GM11168 (cell line): ENCODE measurements at regions not wholly inside any gene's neighbourhood (a gene's known extent, or its start where the extent isn't known, plus 50 kb on each side); places are given as distances from the start of the nearest gene placed in this dataset.

Source experiments
- in situ Hi-C: fragments of 300-500 bp; cut with MboI; formaldehyde crosslinking; loops from one replicate; pipeline ENCODE4 v1.12.0; 2022; ENCODE audit warnings: low sequenced_read_pairs; ENCODE audit not compliant: unreplicated experiment

DNA sequence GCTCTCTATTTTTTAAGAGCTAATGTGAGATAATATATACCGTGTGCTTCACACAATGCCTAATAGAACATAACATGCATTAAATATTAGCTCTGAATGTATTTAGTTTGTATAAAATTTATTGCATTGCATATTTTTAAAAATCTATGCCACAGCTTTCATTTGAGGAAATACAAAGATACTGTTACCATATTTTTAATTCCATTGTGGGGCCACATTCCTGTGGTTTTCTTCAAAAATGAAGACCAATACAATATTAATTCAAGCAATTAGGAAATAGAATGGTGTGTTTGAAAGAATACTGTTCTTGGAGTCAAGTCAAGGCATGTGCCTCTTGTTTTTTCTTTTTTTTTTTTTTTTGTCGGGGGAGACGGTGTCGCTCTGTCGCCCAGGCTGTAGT lies 95.4 kb upstream of the CADPS start:
- in situ Hi-C loops: no loop called here

DNA sequence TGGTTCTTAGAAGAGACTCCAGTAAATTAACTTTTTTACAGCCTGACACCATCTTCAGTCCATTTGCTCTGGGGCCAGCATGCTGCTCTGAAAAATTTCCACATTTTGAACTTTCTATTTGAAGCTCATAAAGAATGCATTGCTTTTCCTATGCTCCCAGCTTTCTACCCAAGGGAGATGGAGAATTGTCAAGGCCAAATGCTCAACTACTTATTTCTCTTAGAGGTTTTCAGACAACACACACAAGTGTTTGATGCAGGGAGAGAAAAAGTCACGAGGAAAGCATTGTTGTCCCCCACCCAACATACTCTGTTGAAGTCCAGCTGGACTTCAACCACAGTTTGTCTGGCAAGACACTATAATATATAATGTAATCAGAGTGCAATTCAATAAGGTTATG lies 100.3 kb upstream of the CADPS start:
- in situ Hi-C loops: no loop called here

DNA sequence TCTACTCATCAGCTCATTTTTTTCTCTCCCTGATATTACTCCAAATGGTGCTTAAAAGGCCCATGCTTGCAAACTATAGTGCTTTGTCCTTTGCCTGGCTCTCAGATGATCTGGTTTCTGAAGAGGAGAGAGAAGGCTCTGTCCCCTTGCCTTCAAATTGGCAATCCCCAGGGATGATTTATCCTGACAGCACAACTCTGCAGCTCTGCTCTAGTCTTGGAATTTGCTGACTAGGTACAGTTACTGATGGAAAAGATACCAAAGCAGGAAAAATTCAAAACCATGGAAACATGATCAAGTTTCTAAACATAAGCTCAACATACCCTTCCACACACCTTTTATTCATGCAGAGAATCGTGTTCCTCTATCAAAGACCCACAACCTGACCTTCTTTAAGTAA lies 106.7 kb upstream of the CADPS start:
- in situ Hi-C loops: no loop called here

DNA sequence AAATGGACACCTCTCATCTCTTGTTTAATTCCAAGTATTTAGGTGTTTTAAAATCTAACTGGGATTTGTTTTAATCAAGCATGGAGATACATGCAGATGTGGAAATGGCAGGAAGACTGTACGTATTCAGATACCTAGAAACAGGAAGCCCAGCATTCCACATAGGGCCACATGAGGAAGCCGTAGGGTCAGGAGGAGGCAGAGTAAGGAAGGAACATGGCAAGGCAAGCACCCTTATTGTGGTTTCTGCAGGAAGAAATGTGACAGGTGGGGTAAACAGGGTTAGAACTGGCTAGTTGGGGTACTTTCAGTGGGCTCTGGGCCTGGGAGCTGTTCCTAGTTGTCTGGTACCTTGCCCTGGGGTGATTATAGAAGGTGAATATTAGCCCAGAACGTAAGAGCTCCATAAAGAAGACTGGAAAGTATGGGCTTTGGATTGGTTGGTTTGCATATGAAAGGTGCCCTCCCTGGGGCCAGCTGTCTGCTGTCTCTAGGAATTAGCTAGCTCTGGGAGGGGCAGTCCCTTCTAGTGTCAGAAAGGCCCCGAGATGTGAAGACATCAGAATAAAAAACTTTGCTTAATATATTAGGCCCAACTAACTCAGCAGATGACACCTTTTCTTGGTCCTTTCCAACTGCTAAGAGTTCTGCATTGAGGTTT lies 107.7 kb upstream of the CADPS start:
- in situ Hi-C loops: no loop called here

DNA sequence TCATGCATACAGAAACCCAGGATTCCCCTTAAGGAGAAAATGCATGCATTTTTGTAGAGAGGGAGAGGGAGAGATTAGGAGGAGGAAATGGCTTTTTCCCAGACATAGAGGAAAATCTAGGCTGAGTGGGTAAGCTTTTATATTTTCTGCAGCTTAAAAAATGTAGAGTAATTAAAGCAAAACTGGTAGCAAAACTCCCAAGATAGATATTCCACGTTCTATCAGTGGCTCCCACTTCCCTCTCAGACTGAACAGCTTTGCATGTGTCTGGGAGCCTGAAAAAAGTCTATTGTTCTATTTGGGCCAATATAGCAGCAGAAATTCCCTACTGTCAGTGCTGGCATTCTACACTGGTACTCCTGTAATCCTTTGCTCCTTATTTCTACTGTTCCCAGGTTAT lies 110.8 kb upstream of the CADPS start:
- in situ Hi-C loops: no loop called here

DNA sequence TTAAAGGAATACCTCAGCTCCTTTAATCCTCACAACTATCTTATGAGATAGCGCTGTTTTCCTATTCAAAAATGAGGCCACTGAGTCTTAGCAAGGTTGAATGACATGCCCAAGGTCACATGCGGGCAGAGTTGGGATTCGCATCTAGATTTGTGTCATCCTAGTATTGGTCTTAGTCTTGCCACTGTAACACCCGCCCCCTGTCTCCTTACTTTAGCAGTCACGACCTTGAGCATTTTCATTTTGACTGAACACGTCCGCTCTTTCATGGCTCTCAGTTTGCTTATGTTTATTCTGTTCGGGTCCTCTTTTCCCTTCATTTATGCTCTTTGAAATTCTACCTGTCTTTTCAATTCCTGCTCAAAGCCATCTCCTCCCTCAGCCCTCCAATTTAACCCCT lies 112.5 kb upstream of the CADPS start:
- in situ Hi-C loops: no loop called here

DNA sequence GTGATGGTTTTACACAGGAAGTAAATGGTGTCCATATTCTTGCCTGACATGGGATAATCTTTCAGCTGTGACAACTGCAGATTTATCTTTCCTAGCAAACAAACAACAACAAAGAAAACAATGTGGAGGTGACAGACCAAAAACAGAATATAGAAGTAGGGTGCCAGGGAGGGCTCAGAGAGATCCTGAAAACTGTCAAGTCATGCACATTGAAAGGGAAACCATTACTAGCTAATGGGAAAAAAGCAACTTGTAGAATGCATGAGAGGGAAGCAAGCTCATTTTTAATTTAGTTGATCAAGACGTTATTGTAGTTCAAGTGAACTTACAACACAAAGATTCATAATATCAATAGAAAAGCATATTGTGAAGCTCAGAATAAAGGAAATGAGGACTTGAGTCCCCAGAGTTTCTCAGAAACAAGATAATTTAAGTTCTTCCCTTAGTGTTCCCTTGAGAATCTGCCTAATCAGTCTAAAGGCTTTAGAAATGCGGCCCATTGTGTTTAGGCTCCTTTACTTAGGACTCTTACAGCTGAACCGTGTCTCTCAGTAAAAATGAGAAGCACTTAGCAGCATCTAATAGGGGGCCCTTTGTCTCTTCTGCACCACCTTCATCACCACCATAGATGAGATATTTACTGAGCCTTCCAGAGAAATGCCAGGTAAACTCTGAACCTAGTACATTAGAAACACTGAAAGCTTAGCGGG lies 115.6 kb upstream of the CADPS start:
- in situ Hi-C loops: no loop called here

DNA sequence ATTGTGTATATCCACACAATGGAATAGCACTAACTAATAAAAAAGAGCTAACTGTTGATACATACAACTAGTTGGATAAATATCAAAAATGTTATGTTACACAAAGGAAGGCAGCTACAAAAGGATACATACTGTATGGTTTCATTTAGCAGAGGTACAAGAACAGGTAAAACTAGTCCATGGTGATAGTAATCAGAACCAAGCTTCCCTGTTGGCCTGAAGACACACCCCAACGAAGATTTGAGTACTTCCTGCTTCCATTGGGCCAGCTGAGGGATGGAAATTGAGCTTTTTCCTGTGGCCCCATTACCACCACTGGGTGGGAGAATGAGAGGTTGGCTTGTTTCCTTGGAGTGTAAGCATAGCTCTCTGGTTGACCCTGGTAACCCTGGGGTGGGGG lies 117.3 kb upstream of the CADPS start:
- in situ Hi-C loops: no loop called here

DNA sequence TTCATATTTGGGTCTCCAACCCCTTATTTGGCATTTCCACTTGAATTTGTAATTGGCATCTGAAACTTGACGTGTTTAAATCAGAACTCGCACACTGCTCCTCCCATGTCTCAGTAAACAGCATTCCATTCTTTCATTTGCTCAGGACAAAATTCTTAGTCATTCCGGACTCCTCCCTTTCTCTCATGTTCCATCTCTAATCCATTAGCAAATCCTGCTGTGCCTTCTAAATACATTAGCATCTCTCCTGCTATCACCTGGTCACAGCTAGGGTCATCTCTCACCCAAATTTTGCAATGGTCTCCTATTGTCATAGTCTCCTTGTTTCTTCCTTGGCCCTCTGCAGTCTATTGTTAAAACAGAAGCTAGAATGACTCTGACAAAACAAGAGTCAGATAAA lies 119.9 kb upstream of the CADPS start:
- in situ Hi-C loops: no loop called here

DNA sequence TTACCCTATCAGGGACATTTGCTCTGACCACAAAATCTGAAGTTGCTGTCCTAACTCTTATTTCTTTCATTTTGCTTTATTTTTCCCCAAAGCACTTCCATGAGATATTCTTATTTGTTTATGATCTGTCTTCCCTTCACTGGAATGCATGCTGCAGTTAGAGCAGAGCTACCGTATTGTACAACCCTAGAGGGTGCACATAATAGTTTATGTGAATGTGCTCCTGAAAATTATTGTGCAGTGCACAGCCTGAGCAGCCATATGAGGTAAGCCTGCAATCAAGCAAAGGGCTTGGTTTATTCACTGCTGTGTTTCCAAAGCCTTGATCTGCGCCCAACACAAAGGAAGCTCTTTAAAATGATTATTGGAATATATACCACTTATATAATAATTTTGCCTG lies 120.3 kb upstream of the CADPS start:
- in situ Hi-C loops: no loop called here

DNA sequence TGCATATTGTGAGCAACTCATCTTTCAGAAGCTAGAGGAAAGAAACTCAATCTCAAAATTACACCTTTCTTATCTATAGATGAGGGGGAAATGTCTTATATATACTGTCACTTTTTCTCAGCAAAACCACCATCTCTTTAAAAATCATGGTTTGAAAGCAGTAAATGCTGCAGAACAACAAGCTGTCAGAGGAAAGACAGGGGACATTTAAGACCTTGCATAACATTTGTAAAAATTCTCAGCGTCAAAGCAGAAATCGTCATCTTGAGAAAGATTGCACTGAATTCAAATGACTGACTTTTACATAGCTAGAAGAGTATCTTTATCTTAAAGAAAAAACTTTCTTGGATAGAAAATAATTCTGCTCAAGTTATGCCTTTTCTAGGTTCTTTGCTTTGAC lies 122.2 kb upstream of the CADPS start:
- in situ Hi-C loops: no loop called here

DNA sequence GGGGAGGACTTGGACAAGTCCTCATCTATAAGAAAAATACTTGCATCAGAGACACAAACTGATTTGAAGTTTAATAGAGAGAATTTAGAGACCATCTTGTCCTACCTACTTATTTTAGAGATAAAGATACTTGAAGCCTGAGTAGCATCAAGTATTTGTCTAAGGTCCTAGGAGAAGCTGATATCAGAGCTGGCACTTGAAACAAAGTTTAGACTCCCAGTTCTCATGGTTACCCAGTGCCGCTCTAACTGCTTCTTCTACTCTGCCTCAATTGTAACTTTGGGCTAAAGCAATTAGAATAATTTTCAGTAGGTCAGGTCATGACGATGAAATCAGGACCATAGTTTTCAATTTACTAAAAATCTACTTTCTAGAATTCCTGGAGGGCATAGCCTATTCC lies 123.9 kb upstream of the CADPS start:
- in situ Hi-C loops: no loop called here

DNA sequence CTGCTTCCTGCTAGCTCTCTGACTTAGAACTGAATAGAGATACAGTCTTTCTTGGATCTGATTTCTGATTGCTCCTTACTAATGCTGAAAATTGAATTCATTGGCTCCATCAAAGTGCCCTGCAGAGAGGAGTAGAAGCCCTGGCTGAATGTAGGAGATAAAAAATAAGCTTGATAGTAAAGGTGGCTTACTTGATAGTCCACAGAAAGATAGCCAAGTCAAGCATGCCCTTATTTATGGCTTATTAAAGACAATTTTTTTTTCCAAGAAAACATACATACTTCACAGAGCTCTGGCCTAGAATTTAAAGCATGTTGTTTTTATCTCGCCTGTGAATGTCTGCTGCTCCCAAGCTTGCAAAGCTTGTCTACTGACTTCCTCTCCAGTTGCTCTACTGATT lies 124.6 kb upstream of the CADPS start:
- in situ Hi-C loops: no loop called here

DNA sequence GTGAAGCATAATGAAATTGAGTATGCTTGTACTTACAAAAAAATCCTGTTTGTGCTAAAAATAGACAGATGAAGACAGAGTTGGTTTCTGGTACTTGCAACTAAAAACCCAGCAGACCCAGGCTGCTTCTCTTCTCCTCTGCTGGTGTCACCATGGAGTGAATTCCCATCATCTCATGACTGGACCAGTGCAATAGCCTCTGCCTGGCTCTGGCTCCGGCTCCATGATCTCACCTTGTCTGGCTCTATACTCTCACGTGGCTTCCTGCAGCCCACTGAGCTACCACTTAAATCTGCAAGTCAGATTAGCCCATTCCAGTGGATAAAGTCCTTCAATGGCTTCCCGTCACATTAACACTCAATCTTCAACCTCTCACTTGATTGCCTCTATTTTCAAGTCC lies 129.2 kb upstream of the CADPS start:
- in situ Hi-C loops: no loop called here

DNA sequence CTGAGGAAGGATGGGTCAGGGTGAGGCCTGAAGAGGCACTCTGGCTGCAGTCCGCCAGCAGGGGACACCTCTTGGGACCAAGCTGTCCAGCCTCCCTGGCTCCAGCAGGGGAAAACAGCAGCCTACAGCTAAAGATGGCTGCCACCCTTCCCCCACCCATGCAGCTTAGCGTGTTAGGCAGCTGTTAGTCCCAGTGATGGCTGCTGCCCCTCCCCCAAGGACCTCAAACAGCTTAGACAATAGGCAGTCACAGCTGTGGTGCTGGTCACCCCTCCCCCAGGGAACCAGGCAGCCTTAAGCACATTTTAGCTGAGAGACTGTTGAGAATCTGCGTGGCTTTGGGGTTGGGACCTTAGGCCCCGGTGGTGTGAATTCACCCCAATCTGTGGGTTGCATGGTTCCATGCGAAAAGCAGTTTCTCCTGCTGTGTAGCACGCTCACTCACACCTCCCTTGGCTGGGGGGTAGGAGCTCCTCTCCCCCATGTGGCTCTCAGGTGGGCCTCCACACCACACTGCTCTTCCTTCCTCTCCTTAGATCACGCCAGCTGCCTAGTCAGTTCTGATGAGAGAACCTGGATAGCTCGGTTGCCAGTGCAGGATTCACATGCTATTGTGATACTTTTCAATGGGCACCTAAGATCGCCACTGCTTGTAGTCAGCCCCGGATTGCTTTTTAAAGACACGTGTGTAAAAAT lies 140.5 kb upstream of the CADPS start:
- in situ Hi-C loops: no loop called here

DNA sequence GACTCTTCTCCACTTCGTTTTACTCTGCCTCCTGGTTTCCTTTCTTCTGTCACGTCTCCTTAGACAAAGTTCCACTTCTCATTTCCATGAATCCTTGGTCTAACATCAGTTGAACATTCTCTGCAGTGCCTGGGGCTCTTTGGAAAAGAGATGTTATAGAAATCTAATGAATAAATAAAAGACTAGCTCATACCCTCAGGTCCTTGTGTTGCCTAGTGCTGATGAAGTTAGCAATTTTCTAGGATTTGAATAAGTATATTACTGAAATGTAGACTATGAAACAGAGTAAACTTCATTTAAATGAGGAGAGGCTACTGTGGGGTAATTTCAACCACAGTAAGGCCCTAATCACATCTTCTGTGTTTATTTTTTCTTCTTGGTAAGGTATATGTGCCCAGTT lies 146.9 kb upstream of the CADPS start:
- in situ Hi-C loops: no loop called here

DNA sequence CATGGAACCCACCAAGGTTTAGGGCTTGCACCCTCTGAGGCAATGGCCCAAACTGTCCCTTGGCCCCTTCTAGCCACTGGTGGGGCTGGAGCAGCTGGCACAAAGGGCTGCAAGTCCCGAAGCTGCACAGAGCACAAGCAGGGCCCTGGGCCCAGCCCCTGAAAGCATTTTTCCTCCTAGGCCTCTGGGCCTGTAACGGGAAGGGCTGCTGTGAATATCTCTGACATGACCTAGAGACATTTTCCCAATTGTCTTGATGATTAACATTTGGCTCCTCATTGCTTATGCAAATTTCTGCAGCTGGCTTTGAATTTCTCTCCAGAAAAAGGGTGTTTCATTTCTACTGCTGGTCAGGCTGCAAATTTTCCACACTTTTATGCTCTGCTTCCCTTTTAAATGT lies 151.5 kb upstream of the CADPS start:
- in situ Hi-C loops: no loop called here

DNA sequence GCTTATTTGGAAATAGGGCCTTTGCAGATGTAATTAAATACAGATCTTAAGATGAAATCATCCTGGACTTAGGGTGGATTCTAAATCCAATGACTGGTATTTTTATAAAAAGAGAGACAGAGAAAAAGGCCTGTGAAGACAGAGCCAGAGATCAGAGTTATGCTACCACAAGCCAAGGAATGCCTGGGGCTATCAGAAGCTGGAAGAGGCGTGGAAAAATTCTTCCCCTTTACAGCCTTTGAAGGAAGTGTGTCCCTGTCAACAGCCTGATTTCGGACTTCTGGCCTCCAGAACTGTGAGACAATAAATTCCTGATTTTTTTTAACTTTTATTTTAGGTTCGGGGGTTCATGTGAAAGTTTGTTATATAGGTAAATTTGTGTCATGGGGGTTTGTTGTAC lies 154.1 kb upstream of the CADPS start:
- in situ Hi-C loops: no loop called here

DNA sequence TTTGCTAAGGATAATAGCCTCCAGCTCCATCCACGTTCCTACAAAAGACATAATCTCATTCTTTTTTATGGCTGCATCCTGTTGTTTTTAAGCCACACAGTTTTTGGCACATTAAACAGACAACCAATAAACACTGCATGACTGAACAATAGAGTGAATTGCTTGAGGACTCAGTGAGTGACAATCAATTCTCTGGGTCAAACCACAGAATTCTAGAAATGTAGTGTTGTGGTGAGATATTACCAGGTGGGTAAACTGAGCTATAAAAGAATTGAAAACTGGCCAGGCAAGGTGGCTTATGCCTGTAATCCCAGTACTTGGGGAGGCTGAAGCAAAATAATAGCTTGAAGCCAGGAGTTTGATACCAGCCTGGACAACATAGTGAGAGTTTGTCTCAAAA lies 154.7 kb upstream of the CADPS start:
- in situ Hi-C loops: no loop called here

DNA sequence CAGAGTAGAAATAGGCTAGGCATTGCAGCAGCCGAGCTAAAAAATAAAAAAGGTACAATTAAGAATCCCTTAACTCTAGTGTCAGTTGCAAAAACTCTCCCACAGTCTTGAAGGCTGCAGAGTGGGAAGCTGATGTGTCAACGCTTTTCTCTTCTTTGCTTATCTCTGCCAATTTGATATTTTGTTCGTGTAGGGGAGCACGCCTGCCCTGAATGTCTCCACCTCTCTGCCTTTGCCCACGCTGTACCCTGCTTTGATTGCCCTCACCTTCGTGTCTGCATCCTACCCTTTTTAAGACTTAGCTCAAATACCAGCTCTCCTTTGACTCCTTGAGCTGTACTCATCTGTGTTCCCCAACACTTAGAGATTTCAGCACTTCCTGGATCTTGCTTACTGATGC lies 155.4 kb upstream of the CADPS start:
- in situ Hi-C loops: no loop called here

DNA sequence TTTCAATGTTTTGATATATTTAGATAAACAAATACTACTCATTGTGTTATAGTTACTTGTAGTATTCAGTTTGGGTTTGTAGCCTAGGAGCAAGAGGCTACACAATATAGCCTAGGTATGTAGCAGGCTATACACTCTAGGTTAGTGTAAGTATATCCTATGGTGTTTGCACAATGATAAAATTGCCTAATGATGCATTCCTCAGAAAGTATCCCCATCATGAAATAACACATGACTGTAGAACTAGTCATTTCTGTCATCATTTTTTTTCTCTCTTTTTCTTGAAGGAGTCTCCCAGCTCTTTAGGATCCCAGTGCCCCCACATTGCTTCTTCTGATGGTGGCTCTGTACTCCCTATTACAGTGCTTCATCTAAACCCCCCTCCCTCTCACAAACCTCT lies 157.7 kb upstream of the CADPS start:
- in situ Hi-C loops: no loop called here

DNA sequence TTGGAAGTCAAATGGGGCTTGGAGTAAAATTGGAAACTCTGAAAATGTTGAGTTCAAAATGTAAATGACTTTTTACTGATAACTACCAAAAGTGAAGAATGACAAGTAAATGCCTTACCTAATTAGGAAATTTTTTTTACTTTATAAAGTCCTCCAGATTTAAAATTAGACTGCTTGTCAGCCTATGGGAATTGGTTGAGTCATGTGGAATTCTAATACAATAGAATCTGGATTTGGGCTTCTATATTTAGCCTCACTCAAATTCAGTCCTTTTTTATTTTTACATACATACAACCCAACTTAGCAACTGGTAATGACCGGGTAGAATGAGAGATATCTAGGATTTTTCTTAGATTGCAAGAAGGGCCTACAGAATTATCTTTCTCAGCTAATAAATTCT lies 158.9 kb upstream of the CADPS start:
- in situ Hi-C loops: no loop called here
